AG09319 (cell line): ENCODE measurements at regions not wholly inside any gene's neighbourhood (a gene's known extent, or its start where the extent isn't known, plus 50 kb on each side); places are given as distances from the start of the nearest gene placed in this dataset.

ENCODE experiments used
- DNase-seq: peaks from one replicate; pipeline ENCODE4 v3.0.0-alpha.2; 2010; ENCODE audit warnings: low read depth; ENCODE audit errors: extremely low read depth
- CTCF ChIP-seq: IDR thresholded peaks from 2 replicates; pipeline ENCODE4 v1.5.1; 2011; ENCODE audit warnings: low read depth, mild to moderate bottlenecking, inconsistent platforms, low read length, moderate library complexity

GRCh38 chr6:155656024-155656423, 200.4 kb upstream of the NOX3 start:
- TF ChIP-seq CTCF: no peak
- no peak for DNase-seq

GRCh38 chr6:155654474-155654873, 198.8 kb upstream of the NOX3 start:
- DNase-seq: no peak
- TF ChIP-seq CTCF: no peak

DNA sequence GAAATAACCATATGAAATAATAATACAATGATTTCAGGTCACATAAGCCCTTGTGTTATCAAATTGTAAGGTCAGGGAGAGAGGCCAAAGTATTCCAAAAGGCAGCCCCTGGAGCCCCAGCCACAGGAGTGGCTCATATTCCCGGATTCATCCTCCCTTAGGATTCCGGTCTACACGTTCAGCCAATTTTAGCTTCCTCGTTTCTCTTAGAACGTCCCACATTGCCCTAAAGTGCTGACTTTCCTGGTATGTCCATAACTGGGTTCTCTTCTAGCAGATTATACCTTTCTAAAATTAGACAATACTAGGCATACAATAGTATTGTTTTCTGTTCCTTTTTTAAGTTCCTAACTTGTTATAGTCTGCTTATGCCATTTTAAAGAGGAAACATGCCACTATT, 192.7 kb upstream of the NOX3 start:
- TF ChIP-seq CTCF: no peak

DNA sequence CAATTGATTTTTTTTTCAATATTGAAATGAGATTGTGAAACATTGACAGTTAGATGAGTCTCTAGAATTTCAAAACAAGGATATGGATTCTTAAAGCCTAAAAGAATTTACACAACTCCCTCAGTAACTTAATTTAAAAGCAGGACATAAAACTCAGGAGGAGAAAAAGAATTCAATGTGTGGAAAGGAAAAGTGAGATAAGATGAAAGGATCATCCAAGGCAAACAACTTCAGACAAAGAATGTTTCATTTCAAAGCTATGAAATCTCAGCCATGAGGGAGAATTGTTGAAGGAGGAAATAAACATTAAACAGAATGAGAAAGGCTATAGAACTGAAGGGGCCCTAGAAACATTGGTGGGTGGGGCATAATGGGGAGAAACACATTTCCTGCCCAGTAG, 191.7 kb upstream of the NOX3 start:
- TF ChIP-seq CTCF: no peak
- DNase-seq: no peak

More for the DNA sequence above, 192.7 kb upstream of the NOX3 start:
- DNase-seq: no peak

- no peak for DNase-seq
- no peak for TF ChIP-seq CTCF
Measured at GRCh38 chr6:155646443-155646842, 190.8 kb upstream of the NOX3 start.

- no peak for DNase-seq
- no peak for TF ChIP-seq CTCF
Measured at GRCh38 chr6:155645325-155645724, 189.7 kb upstream of the NOX3 start.

- no peak for TF ChIP-seq CTCF
- DNase-seq: no peak
Measured at GRCh38 chr6:155641603-155642002, 186.0 kb upstream of the NOX3 start.
